ENCODE measurements at regions not wholly inside any gene's neighbourhood (a gene's known extent, or its start where the extent isn't known, plus 50 kb on each side); places are given as distances from the start of the nearest gene placed in this dataset.

DNA sequence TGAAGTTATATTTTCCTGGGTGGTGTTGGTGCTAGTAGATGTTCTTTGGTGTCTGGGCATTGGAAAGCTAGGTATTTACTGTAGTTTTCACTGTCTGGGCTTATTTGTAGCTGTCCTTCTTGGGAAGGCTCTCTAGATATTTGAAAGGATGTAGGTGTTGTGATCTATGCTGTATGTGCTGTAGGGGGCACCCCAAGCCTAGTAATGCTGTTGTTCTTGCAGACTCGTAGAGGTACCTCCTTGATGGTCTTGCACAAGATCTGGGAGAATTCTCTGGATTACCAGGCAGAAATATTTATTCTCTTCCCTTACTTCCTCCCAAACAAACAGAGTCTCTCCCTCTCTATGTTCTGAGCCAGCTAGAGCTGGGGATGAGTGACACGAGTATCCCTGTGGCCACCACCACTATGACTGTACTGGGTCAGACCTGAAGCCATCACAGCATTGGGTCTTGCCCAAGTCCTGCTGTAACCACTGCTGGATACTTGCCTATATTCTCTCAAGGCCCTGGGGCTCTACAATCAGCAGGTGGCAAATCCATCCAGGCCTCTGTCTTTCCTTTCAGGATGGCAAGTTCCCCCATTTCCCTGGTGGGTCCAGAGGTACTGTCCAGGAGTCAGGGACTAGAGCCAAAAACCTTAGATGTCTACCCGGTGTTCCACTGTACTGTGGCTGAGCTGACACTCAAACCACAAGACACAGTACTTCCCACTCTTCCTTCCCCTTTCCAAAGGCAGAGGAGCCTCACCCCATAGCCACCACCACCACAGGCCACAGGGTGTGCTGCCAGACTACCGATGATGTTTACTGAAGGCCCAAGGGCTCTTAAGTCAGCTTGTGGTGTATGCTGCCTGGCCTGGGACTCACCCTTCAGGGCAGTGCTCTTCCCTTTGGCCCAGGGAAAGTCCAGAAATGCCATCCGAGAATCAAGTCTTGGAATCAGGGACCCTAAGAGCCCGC lies 195.2 kb upstream of the DPPA4 start:
- DNase-seq, result peak; percentile 87

- DNase-seq, result no peak
Measured at GRCh38 chr3:109545746-109546145, 208.4 kb upstream of the DPPA4 start.

GRCh38 chr3:109548192-109548938 lies 211.0 kb upstream of the DPPA4 start:
- peak; percentile 12 for DNase-seq

- peak; percentile 7 for DNase-seq
Measured at GRCh38 chr3:109553591-109554371, 216.4 kb upstream of the DPPA4 start.

DNA sequence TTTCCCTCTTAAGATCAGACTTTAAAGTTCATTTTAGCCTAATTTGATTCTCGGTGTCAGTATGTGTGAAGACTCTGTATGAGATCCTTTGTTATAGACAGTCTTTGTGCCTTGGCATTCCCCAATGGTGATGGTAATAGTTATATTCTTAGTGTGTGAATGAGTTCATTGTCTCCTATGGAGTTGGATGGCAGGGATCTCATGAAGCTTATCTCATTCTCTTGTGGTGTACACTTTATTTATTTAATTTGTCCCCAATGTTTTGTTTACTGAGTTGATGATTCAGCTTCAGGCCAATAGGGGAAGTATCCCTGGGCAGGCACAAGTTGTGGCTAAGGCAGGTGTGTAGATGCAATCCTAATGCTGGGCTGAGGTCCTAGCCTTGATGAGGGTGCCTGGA lies 222.0 kb upstream of the DPPA4 start:
- DNase-seq, result no peak

DNA sequence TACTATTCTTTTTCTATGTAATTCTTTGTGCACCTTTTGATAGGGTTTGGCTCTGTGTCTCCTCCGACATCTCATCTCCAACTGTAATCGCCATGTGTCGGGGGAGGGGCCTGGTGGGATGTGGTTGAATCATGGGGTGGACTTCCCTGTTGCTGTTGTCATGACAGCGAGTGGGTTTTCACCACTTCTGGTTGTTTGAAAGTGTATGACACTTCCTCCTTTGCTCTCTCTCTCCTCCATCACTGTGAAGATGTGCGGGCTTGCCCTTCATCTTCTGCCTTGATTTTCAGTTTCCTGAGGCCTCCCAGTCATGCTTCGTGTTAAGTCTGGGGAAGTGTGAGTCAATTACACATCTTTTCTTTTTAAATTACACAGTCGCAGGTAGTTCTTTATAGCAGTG lies 225.8 kb upstream of the DPPA4 start:
- no peak for DNase-seq

DNA sequence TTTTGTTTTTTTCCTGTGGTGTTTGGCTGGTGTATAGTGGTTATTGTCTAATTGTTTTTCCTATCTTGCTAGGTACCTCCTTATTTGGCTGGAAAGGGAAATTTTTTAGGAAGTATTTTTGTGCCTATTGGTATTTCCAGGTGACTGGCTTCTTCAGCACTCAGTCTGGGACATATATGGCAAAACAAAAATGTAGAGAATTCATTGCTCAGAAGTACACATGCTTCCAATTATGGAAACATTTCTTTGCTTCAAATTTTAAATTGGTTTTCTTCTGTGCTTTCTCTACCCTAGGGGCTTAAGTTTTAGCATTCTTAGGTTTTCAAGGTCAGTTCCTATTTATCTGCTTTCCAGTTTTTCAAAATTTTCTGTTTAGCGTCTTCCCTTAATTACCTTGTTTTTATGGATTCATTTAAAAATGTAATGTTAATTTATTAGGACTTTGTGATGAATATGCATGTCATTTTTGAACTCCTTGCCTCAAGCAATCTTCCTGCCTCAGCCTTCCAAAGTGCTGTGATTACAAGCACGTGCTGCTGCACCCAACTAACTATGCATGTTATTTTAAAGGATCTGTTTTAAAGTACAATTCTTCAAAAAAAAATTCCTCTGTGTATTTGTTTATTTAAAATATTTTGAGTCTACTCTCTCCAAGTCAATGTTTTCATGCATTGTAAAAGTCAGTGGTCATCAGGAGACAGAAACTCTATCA lies 231.9 kb upstream of the DPPA4 start:
- DNase-seq, result no peak

DNA sequence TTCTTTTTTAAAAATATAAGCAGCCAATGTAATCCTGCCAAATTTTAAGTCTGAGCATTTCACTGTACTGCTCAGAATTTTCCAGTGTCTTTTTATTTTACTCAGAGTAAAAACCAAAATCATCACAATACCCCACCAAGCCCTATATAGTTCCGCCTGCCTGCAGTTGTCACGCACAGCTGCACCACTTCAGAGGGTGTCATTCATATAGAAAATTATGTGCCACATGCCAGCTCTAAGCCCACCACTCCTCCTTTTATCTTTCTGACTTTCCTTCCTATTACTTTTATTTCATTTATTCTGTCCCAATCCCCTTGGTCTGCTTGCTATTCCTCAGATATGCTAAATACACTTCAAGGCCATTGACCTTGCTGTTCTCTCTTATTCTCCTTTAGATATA lies 233.1 kb upstream of the DPPA4 start:
- DNase-seq, result no peak

- DNase-seq, result no peak
Measured at GRCh38 chr3:109572301-109572700, 235.0 kb upstream of the DPPA4 start.

DNA sequence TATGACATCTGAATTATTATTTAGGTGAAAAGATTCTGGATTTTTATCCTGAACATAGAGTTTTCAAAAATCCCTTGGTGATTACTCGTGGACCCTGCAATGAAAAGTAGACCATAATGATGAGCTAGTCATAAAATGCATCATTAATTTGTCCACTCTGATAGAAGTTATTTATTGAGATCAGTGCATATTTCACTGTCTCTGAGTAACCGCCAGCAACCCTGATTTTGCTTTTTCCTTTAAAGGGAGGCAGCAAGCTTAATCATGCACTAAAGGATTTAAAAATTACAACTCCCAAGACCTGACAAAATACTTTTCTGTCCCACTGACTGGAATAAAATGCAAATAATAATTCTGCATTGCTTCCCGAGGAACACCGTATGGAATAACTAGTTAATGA lies 259.6 kb upstream of the DPPA4 start:
- no peak for DNase-seq

DNA sequence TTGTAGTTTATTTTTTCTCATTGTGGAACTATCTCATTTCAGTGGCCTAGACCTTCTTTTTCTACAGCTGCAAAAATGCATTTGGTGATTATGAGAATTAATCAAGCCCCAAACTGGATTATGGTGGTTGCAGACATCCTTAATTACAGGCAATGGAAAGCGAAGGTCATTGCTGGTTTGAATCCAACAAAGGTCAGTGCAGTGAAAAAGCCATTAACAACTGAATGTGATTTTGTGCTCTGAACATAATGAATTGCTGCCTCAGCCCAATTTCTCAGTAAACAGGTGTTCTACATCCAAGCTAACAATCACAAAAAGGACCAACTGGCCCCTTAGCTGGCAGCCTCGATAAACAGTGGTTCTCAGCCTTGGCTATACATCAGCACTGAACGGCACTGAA lies 260.1 kb upstream of the DPPA4 start:
- DNase-seq, result peak; percentile 84

DNA sequence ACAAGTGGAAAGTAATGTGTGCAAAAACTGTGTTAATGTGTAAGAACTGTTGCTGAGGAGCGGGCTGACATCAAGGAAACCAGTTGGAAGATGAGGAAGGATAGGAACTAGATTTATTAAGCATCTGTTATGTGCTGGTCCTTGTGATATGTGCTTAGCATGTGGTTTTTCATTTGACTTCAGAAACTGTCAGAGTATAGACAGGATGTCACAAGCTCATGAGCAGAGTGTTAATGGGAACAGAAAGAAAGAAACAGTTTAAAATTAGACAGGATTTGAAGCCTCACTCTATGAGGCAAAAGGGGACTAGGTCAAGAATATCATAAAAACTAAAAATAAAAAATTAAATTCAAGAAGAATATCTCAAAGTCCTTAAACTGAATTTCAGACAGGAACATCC lies 270.6 kb upstream of the DPPA4 start:
- no peak for DNase-seq

DNA sequence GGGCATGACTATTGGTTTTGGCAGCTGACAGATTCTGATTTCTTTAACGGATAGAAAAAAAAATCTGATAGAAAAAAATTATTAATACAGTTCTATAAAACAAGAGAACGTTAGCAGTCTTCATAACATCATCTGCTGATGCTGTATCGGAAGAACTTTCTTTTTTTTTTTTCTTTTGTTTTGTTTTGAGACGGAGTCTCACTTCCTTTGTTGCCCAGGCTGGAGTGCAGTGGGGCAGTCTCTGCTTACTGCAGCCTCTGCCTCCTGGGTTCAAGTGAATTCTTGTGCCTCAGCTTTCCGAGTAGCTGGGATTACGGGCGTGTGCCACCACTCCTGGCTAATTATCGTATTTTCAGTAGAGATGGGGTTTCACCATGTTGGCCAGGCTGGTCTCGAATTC lies 271.2 kb upstream of the DPPA4 start:
- DNase-seq, result no peak

DNA sequence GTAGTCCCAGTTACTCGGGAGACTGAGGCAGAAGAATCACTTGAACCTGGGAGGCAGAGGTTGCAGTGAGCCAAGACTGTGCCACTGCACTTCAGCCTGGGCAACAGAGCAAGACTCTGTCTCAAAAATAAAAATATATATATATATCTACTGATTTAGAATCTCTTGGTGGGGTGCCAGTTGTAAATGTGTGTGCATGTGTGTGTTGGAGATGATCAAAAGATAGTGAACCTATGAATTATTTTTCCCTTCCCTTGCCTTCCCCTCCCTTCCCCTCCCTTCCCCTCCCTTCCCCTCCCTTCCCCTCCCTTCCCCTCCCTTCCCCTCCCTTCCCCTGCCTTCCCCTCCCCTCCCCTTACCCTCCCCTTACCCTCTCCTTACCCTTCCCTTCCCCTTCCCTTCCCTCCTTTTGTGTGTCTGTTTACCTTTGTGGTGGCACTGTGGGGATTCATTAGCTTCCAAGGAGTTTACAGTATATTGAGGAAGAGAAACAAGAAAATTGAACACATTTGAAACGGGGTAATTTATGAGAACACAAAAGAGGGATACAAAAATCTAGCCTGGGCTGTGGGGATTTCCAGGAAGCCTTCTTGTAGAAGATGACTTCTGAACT lies 281.5 kb upstream of the DPPA4 start:
- no peak for DNase-seq

GRCh38 chr3:109631897-109632296 lies 294.6 kb upstream of the DPPA4 start:
- DNase-seq, result no peak

DNA sequence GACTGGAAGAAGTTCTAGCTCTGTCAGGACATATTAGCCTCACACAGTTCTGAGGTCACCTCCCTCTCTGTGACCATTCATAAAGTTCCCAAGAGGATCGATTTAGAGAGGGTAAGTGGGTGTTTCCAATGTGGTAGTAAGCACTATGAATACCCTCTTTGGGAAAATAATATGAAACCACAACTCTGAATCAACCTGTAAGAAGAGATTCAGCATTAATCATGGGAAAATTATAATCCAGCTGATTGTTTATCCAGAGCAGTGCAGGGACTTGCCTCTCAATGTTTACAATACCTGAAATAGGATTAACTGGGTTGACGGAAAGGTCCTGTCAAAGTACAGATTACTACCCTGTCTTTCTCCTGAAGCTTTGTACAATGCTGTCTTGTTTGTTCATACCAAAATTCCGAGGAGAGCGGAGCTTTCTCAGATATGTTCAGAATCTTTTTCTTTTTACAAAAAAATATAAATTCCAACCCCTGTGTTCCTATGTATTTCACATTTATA lies 302.9 kb upstream of the DPPA4 start:
- DNase-seq, result peak; percentile 93

GRCh38 chr3:109642025-109642424 lies 304.7 kb upstream of the DPPA4 start:
- no peak for DNase-seq

GRCh38 chr3:109643590-109643989 lies 306.2 kb upstream of the DPPA4 start:
- no peak for DNase-seq

GRCh38 chr3:109644332-109644731 lies 307.0 kb upstream of the DPPA4 start:
- DNase-seq, result no peak

DNA sequence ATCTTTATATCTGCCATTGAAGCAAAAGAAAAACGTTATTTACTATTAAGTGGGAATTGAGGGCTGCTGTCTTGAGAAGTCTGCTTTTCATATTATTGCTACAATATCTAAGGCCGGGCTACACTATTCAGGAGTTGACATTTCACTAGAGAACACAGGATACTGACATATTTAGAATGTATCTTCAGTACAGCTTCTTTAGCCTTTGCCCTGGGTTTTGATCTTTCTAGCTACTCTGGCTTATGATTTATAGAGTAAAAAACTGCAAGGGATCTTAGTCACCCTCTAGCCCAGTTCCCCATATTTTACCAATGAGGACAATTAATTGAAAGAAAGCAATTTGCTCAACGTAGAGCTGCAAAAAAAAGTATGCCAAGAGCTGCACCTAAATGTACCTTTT lies 307.4 kb upstream of the DPPA4 start:
- no peak for DNase-seq

GRCh38 chr3:109648027-109648426 lies 310.7 kb upstream of the DPPA4 start:
- DNase-seq, result no peak

- no peak for DNase-seq
Measured at GRCh38 chr3:109656225-109656624, 318.9 kb upstream of the DPPA4 start.

Measured in NCI-H82 (cell line).